ENCODE measurements at regions not wholly inside any gene's neighbourhood (a gene's known extent, or its start where the extent isn't known, plus 50 kb on each side); places are given as distances from the start of the nearest gene placed in this dataset.

GRCh38 chr2:225894236-225894980, 494.9 kb downstream of the NYAP2 start:
- intact Hi-C loops (cut with DNase I), result loop anchor here (5.0 to 10.0 kb wide), 2 partner anchors 230 to 1088 kb away; no protein-coding TSS in a partner anchor
- no peaks in the 10 kb centered on the region for H3K36me3 ChIP-seq
- WGBS, result 40% methylated on average over 4 of the region's 4 CpGs
- DNase-seq (ENCODE audit: extremely low spot score), result no peak
- no peak for TF ChIP-seq POLR2AphosphoS5 (IDR thresholded peaks at IDR 0.05)
- no peak for TF ChIP-seq EP300 (IDR thresholded peaks at IDR 0.05)
- TF ChIP-seq POLR2A (IDR thresholded peaks at IDR 0.05; ENCODE audit: low read depth), result no peak
- no peak for TF ChIP-seq CTCF (IDR thresholded peaks at IDR 0.05)
- H3K9me3 ChIP-seq, result no peaks in the 10 kb centered on the region
- peaks cover 0 to 20% (median 19%) of the 10 kb centered on the region in 4 donors for H3K4me1 ChIP-seq
- H3K27ac ChIP-seq (replicated peaks in 1 of 4), result peak overlapping the region in 1 of 4 donors; percentile 20
- no peak overlapping the region for H3K4me3 ChIP-seq
- no peaks in the 10 kb centered on the region for H3K27me3 ChIP-seq

GRCh38 chr2:225893151-225893550, 493.6 kb downstream of the NYAP2 start:
- no peak overlapping the region for H3K4me3 ChIP-seq
- H3K4me1 ChIP-seq, result peaks cover 0 to 20% (median 19%) of the 10 kb centered on the region in 4 donors
- no peaks in the 10 kb centered on the region for H3K36me3 ChIP-seq
- TF ChIP-seq POLR2AphosphoS5 (IDR thresholded peaks at IDR 0.05), result no peak
- no peak for TF ChIP-seq POLR2A (IDR thresholded peaks at IDR 0.05; ENCODE audit: low read depth)
- no peak for TF ChIP-seq CTCF (IDR thresholded peaks at IDR 0.05)
- TF ChIP-seq EP300 (IDR thresholded peaks at IDR 0.05), result no peak
- intact Hi-C loops (cut with DNase I), result loop anchor here (5.0 to 10.0 kb wide), 2 partner anchors 228 to 1089 kb away; no protein-coding TSS in a partner anchor
- H3K9me3 ChIP-seq, result no peaks in the 10 kb centered on the region
- DNase-seq (ENCODE audit: extremely low spot score), result no peak
- no peaks in the 10 kb centered on the region for H3K27me3 ChIP-seq
- H3K27ac ChIP-seq (replicated peaks in 1 of 4), result no peak overlapping the region

- Histone ChIP-seq H3K36me3 (no peaks in the 10 kb centered on the region), H3K27ac (replicated peaks in 1 of 4) (no peak overlapping the region), H3K4me1 (peaks cover 0 to 20% (median 19%) of the 10 kb centered on the region in 4 donors), H3K27me3 (no peaks in the 10 kb centered on the region), H3K4me3 (no peak overlapping the region), H3K9me3 (no peaks in the 10 kb centered on the region)
- WGBS, result 85% methylated on average over 1 of the region's 1 CpG
- no peak for TF ChIP-seq EP300 (IDR thresholded peaks at IDR 0.05)
- TF ChIP-seq POLR2A (IDR thresholded peaks at IDR 0.05; ENCODE audit: low read depth), result no peak
- TF ChIP-seq POLR2AphosphoS5 (IDR thresholded peaks at IDR 0.05), result no peak
- TF ChIP-seq CTCF (IDR thresholded peaks at IDR 0.05), result no peak
- intact Hi-C loops (cut with DNase I), result loop anchor here (5.0 to 10.0 kb wide), 2 partner anchors 227 to 1091 kb away; no protein-coding TSS in a partner anchor
- no peak for DNase-seq (ENCODE audit: extremely low spot score)
Measured at GRCh38 chr2:225891771-225892170, 492.3 kb downstream of the NYAP2 start.

- TF ChIP-seq POLR2AphosphoS5 (IDR thresholded peaks at IDR 0.05) (no peak), CTCF (IDR thresholded peaks at IDR 0.05) (no peak), EP300 (IDR thresholded peaks at IDR 0.05) (no peak), POLR2A (IDR thresholded peaks at IDR 0.05; ENCODE audit: low read depth) (no peak)
- Histone ChIP-seq H3K27ac (replicated peaks in 1 of 4) (no peak overlapping the region), H3K27me3 (no peaks in the 10 kb centered on the region), H3K4me3 (no peak overlapping the region), H3K4me1 (peaks cover 0 to 20% (median 19%) of the 10 kb centered on the region in 4 donors), H3K9me3 (no peaks in the 10 kb centered on the region), H3K36me3 (no peaks in the 10 kb centered on the region)
- no peak for DNase-seq (ENCODE audit: extremely low spot score)
- intact Hi-C loops (cut with DNase I), result loop anchor here (5.0 to 10.0 kb wide), 2 partner anchors 226 to 1091 kb away; no protein-coding TSS in a partner anchor
- 95% methylated on average over 2 of the region's 2 CpGs for WGBS
Measured at GRCh38 chr2:225891013-225891412, 491.5 kb downstream of the NYAP2 start.

All from esophagus muscularis mucosa (tissue), 4 donors.